A549 (cell line): ENCODE measurements at regions not wholly inside any gene's neighbourhood (a gene's known extent, or its start where the extent isn't known, plus 50 kb on each side); places are given as distances from the start of the nearest gene placed in this dataset.

Experiments used
- CHD4 ChIP-seq: fragments of 200-600 bp; sonication (generic); IDR thresholded peaks from 2 replicates; pipeline ENCODE4 v1.6.1; 2016; ENCODE audit warnings: antibody characterized with exemption, mild to moderate bottlenecking, borderline replicate concordance
- CTCF ChIP-seq: fragments of >200 bp; sonication (Bioruptor Twin); formaldehyde crosslinking; IDR thresholded peaks from 3 replicates; pipeline ENCODE4 v1.5.1; 2016
- HDAC2 ChIP-seq: fragments of 200-600 bp; sonication (generic); IDR thresholded peaks from 2 replicates; pipeline ENCODE4 v1.6.1; 2016
- HMGXB4 ChIP-seq: fragments of 250-450 bp; sonication (Bioruptor Pico); IDR thresholded peaks from 2 replicates; pipeline ENCODE4 v1.5.0; 2021; ENCODE audit warnings: mild to moderate bottlenecking, moderate library complexity, borderline replicate concordance
- JUN ChIP-seq, 2 experiments: fragments of >200 bp; sonication (Bioruptor Twin); formaldehyde crosslinking; IDR thresholded peaks; 2 replicates in 1 of 2; 3 replicates in 1 of 2; pipeline ENCODE4 v1.6.1; 2016 to 2017
- NFE2L2 ChIP-seq: fragments of 150-350 bp; conservative IDR thresholded peaks from 2 replicates; pipeline ENCODE4 v1.6.1; 2014; ENCODE audit warnings: low read length
- NPAS2 ChIP-seq: fragments of 250-450 bp; sonication (Bioruptor Pico); IDR thresholded peaks from 2 replicates; pipeline ENCODE4 v1.8.0; 2022; ENCODE audit warnings: mild to moderate bottlenecking, moderate library complexity, borderline replicate concordance
- NR3C1 ChIP-seq: fragments of >200 bp; sonication (Bioruptor Twin); formaldehyde crosslinking; IDR thresholded peaks from 3 replicates; pipeline ENCODE4 v1.6.1; 2017
- POLR2A ChIP-seq: IDR thresholded peaks from 2 replicates; pipeline ENCODE4 v1.6.1; 2012; ENCODE audit warnings: mild to moderate bottlenecking, low read length
- POLR2AphosphoS2 ChIP-seq: conservative IDR thresholded peaks from 2 replicates; pipeline ENCODE4 v1.6.1; 2012; ENCODE audit warnings: low read length, improper control_type of control experiment, inconsistent platforms

- no peak for TF ChIP-seq NPAS2 (CRISPR knock-in tag)
- TF ChIP-seq POLR2AphosphoS2 = no peak
- TF ChIP-seq CTCF = no peak
- no peak for TF ChIP-seq POLR2A
- no peak for TF ChIP-seq NFE2L2
- no peak for TF ChIP-seq JUN (IDR thresholded peaks at IDR 0.05)
- TF ChIP-seq HMGXB4 (CRISPR knock-in tag) = no peak
- TF ChIP-seq CHD4 = no peak
- no peak for TF ChIP-seq HDAC2
- no peak for TF ChIP-seq NR3C1
These were observed 115.3 kb upstream of the SLC35G4 start for GRCh38 chr18:11494107-11494506.
